NCI-H460 (cell line): ENCODE measurements at regions not wholly inside any gene's neighbourhood (a gene's known extent, or its start where the extent isn't known, plus 50 kb on each side); places are given as distances from the start of the nearest gene placed in this dataset.

Source experiments
- DNase-seq: peaks from one replicate; pipeline ENCODE4 v3.0.0-alpha.2; 2016; ENCODE audit warnings: low read depth; ENCODE audit errors: extremely low read depth

GRCh38 chr5:123813264-123813663 lies 301.3 kb downstream of the CSNK1G3 start:
- peak; percentile 58 for DNase-seq

GRCh38 chr5:123811831-123812230 lies 299.9 kb downstream of the CSNK1G3 start:
- DNase-seq, result no peak

- DNase-seq, result no peak
Observed at GRCh38 chr5:123810746-123811340, 298.9 kb downstream of the CSNK1G3 start.

GRCh38 chr5:123810253-123810652 lies 298.3 kb downstream of the CSNK1G3 start:
- no peak for DNase-seq

GRCh38 chr5:123809594-123810221 lies 297.7 kb downstream of the CSNK1G3 start:
- no peak for DNase-seq

GRCh38 chr5:123808461-123809380 lies 296.7 kb downstream of the CSNK1G3 start:
- DNase-seq, result no peak

- no peak for DNase-seq
Observed at GRCh38 chr5:123807177-123807945, 295.4 kb downstream of the CSNK1G3 start.

GRCh38 chr5:123806644-123807043 lies 294.7 kb downstream of the CSNK1G3 start:
- DNase-seq, result no peak

GRCh38 chr5:123805300-123805699 lies 293.3 kb downstream of the CSNK1G3 start:
- DNase-seq, result no peak

GRCh38 chr5:123803359-123803758 lies 291.4 kb downstream of the CSNK1G3 start:
- DNase-seq, result no peak

GRCh38 chr5:123802298-123802951 lies 290.4 kb downstream of the CSNK1G3 start:
- no peak for DNase-seq

GRCh38 chr5:123800640-123801039 lies 288.7 kb downstream of the CSNK1G3 start:
- no peak for DNase-seq

- no peak for DNase-seq
Observed at GRCh38 chr5:123795688-123796087, 283.7 kb downstream of the CSNK1G3 start.

GRCh38 chr5:123790226-123790625 lies 278.2 kb downstream of the CSNK1G3 start:
- no peak for DNase-seq

GRCh38 chr5:123787635-123788034 lies 275.7 kb downstream of the CSNK1G3 start:
- no peak for DNase-seq

- no peak for DNase-seq
Observed at GRCh38 chr5:123787136-123787535, 275.2 kb downstream of the CSNK1G3 start.

GRCh38 chr5:123786411-123786810 lies 274.4 kb downstream of the CSNK1G3 start:
- DNase-seq, result no peak

GRCh38 chr5:123785162-123786071 lies 273.4 kb downstream of the CSNK1G3 start:
- DNase-seq, result no peak

- DNase-seq, result no peak
Observed at GRCh38 chr5:123783421-123783820, 271.4 kb downstream of the CSNK1G3 start.
